Skin of body (tissue), 1 donor: ENCODE measurements at regions not wholly inside any gene's neighbourhood (a gene's known extent, or its start where the extent isn't known, plus 50 kb on each side); places are given as distances from the start of the nearest gene placed in this dataset.

Experiments
- DNase-seq: peaks from one replicate; lab custom pipeline; 2025; lab: John Stamatoyannopoulos, UW

GRCh38 chr2:217625557-217626169 is 377.1 kb downstream of the TNS1 start:
- DNase-seq, result peak; percentile 49

DNA sequence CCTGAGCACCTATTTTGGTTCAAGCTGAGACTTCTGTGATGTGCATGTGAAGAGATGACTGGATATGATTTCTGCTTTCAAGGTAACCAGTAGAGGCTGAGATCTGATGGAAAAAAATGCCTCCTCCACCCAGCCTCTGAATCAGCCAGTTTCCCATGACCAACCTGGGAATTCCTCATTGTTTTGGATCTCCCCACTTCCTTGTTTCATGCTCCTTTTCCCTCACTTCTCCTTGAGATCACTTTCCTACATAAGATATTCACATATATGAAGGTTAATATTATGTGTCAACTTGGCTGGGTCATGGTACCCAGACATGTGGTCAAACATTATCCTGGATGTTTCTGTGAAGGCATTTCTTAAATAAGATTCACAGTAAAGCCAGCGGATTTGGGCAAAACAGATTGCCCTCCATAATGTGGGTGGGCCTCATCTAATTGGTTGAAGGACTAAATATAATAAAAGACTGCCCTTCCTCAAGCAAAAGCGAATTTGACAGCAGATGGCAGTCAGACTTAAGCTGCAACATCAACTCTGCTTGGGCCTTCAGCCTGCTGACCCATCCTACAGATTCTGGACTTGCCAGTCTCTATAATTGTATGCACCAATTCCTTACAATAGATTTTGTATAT is 379.4 kb downstream of the TNS1 start:
- DNase-seq, result no peak

GRCh38 chr2:217622205-217623060 is 380.4 kb downstream of the TNS1 start:
- DNase-seq, result peak; percentile 81

DNA sequence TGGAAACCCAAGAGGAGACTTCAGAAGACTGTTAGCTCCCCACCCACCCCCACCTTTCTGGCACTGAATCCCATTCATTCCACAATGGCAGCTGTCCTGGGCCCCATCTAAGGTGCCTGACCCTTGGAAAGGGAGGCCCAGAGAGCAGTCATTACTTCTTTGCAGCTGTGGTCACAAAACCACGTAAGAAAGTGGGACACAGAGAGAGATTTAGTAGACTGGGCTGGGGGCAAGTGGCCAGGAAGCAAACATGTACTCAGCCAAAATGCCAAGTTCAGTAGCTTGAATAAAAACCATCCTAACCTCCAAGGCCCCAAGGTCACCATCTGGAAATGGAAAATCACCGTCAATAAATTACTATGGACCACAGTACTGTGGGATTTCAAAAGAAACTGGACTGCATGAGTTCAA is 381.4 kb downstream of the TNS1 start:
- no peak for DNase-seq

DNA sequence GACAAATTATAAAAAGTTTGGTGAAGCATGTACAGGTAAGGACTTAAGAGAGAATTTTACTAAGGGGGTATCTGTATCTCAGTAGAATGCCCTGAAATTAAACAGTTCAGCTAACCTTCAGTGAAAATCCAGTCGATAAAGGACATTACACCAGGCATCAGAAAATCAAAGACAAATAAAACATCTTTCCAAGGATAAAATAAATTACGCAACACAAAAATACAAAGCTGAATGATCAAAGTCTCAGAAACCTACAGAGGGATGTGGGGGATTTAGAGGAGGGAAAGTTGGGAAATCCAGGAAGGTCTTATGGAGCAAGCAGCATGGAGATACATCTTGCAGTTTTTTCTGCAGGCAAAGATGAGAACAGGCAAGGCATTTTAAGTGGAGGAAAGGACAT is 384.1 kb downstream of the TNS1 start:
- no peak for DNase-seq

DNA sequence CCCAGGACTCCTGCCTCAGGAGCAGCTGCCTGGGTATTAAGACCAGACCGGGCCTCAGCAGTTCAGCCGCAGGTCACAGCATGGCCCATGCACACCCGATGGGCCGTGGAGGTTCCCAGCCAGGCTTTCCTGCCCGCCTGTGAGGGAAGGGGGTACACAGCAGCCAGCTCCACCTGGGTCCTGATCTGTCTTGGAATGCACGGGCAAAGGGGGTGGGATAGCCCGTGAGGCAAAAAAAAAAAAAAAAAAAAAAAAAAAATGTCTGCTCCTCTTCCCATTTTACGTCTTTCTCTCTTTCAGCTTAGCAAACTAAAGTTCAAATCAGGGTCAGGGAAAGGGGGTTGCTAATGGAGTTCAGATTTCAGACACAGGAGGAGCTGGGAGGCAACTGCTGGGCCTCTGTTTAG is 385.2 kb downstream of the TNS1 start:
- DNase-seq, result no peak

- DNase-seq, result no peak
These were observed 385.9 kb downstream of the TNS1 start for GRCh38 chr2:217616936-217617335.

GRCh38 chr2:217615171-217615570 is 387.6 kb downstream of the TNS1 start:
- no peak for DNase-seq

- no peak for DNase-seq
These were observed 388.3 kb downstream of the TNS1 start for GRCh38 chr2:217614498-217614897.

DNA sequence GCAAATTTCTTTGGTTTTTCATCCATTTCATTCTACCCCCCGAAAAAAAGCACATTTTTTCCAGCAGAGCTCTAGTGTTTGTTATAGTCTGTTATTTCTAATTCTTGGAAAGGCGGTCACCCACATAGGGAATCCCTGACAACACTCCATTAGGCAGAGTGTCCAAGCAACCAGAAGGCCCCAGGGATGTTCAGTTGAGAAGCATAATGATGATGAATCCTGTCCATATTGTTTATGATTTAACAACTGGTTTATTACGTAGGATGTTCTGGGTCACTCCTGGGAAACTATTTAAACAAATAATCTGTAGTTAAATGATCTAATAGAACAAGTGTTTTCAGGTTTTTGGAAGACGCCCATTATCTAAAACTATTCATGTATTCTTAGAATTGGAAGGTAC is 388.7 kb downstream of the TNS1 start:
- peak; percentile 34 for DNase-seq

DNA sequence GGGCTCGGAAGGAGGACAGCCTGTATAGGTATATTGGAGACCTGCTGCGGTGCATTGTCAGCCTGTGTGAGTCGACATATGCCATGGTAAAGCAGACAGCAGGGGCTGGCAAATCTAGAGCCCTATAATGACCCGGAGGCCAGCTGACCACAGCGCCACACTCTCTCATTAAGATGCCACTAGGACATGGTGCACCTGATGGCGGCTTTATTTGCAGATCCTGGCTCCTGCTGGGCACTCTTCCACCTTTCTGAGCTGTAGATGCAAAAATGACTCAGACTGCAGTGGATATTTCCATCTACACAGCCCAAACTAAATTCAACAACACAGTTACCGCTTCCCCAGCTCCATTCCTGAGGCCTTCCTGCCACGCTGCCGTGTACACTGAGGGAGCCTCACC is 389.9 kb downstream of the TNS1 start:
- no peak for DNase-seq

- DNase-seq, result no peak
These were observed 390.6 kb downstream of the TNS1 start for GRCh38 chr2:217612211-217612610.

DNA sequence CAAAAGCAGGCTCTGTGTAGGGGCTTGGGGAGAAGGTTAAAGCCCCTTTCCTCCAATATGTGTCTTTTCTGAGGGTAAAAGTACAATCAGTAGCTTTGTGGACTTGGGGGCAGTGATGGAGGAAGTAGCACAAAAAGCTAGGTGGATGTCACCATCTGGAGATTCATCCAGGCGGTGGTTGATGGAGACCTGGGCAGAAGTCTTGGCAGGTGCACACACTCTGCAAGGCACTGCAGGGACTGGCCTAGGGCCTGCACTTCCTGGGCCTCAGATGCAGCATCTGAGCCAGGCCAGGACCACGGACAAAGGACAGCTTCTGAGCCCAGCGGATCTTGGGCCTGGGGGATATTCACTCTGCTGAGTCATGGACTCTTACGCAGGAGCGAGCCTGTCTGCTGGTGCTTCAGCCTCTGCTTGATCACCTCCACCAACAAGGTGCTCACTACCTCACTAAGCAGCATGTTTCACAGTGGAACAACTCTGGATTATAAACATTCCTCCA is 391.1 kb downstream of the TNS1 start:
- no peak for DNase-seq

- DNase-seq, result no peak
These were observed 391.7 kb downstream of the TNS1 start for GRCh38 chr2:217611056-217611455.

GRCh38 chr2:217610401-217610814 is 392.4 kb downstream of the TNS1 start:
- no peak for DNase-seq

DNA sequence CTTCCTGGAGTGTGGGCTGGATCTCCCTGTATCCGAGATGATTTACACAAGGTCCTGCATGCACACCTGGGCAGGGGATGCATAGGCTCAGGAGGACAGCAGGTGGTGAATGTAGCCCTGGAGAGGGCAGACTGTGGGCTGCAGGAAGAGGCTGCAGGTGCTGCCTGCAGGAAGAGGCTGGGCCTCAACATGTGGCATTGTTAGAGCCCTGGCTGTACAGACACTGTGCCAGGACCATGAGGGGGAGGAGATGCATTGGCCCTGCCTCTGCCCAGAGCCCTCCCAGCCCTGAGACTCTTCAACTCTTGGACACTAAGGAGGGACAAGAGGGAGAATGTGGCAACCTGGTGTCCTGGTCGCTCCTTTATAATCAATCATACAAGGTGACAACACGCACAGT is 392.8 kb downstream of the TNS1 start:
- DNase-seq, result no peak

- no peak for DNase-seq
These were observed 396.5 kb downstream of the TNS1 start for GRCh38 chr2:217606296-217606695.

DNA sequence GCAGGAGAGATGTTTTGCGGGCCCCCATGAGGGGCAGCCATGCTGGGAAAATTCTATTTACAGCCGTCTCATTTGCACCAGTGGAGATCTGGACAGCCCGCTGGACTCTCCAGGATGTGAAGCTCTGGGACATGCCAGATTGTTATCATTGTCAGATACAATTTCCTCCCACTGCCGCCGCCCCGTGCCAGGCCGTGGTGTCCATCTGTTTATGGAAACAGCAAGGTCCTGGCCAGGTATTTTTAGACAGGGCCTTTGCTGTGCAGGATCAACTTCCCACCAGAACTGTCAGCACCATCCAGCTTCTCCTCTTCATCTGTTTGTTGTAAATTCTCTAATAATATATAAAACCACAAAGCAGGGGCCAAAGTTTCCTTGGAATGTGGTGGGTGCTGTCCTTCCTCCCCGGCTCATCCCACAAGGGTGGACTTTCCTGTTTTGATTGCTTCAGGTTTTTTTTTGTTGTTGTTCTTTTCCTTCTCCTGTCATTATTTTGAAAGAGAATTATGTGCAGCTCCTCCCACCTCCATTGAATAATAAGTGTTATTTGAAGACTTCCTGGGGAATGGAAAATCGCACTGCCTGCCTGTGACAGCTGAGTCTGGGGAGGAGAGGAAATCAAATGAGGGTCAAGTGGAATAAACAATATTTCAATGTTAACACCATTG is 398.1 kb downstream of the TNS1 start:
- no peak for DNase-seq

GRCh38 chr2:217601601-217602000 is 401.2 kb downstream of the TNS1 start:
- no peak for DNase-seq

GRCh38 chr2:217599906-217600305 is 402.9 kb downstream of the TNS1 start:
- DNase-seq, result no peak

GRCh38 chr2:217597681-217598080 is 405.1 kb downstream of the TNS1 start:
- DNase-seq, result no peak

GRCh38 chr2:217597145-217597544 is 405.6 kb downstream of the TNS1 start:
- no peak for DNase-seq
